Brain microvascular endothelial cell (primary cell): ENCODE measurements at regions not wholly inside any gene's neighbourhood (a gene's known extent, or its start where the extent isn't known, plus 50 kb on each side); places are given as distances from the start of the nearest gene placed in this dataset.
"Not testable (repeated sequence)": the region's sequence is repeated elsewhere in the genome, so short reads cannot be mapped to it uniquely, and the experiment has no call there.

ENCODE experiments used
- DNase-seq: peaks from one replicate; pipeline ENCODE4 v3.0.0-alpha.2; 2020
- H3K27ac ChIP-seq: fragments of 250-450 bp; sonication (Bioruptor Pico); 2 replicates; pipeline ENCODE4 v1.5.1; 2020; ENCODE audit warnings: mild to moderate bottlenecking, moderate library complexity
- H3K27me3 ChIP-seq: fragments of 250-450 bp; sonication (Bioruptor Pico); replicated peaks from 2 replicates; pipeline ENCODE4 v1.5.1; 2020; ENCODE audit warnings: mild to moderate bottlenecking
- H3K36me3 ChIP-seq: fragments of 250-450 bp; sonication (Bioruptor Pico); replicated peaks from 2 replicates; pipeline ENCODE4 v1.5.1; 2020; ENCODE audit warnings: mild to moderate bottlenecking
- H3K4me3 ChIP-seq: 2 replicates; pipeline ENCODE4 v1.5.1; 2011; ENCODE audit warnings: low read depth, mild to moderate bottlenecking, control low read depth, low read length, moderate library complexity
- in situ Hi-C: cut with HindIII; loops from 2 replicates; pipeline ENCODE4 v1.10.0; 2017; ENCODE audit warnings: low sequenced_read_pairs, low pct_ligation_motif_present
- TF ChIP-seq, protein P1 (sequence below): IDR thresholded peaks from 2 replicates; pipeline ENCODE4 v1.5.1; 2011; ENCODE audit warnings: low read depth, mild to moderate bottlenecking, moderate library complexity, low read length, control low read depth, inconsistent platforms; ENCODE audit errors: missing control alignments

DNA sequence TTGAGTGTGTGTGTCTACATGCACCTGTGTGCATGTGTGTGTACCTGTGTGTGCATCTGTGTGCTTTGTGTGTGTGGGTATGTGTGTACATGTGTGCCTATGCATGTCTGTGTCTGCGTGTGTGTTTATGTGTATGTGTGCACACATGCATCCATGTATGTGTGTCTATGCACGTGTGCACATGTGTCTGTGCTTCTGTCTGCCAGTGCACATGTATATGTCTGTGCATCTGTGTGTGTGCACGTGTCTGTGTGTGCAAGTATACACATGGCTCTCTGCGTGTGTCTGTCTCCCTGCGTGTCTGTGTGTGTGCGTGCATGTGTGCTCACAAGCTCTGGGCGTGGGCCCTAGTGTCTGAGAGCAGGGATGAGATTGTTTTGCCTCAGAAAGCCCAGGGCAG is 85.3 kb upstream of the SEC14L1 start:
- Histone ChIP-seq H3K27ac (no peak overlapping the region), H3K4me3 (no peak overlapping the region), H3K27me3 (peaks cover 4% of the 10 kb centered on the region), H3K36me3 (no peaks in the 10 kb centered on the region)
- TF ChIP-seq, protein P1, sequence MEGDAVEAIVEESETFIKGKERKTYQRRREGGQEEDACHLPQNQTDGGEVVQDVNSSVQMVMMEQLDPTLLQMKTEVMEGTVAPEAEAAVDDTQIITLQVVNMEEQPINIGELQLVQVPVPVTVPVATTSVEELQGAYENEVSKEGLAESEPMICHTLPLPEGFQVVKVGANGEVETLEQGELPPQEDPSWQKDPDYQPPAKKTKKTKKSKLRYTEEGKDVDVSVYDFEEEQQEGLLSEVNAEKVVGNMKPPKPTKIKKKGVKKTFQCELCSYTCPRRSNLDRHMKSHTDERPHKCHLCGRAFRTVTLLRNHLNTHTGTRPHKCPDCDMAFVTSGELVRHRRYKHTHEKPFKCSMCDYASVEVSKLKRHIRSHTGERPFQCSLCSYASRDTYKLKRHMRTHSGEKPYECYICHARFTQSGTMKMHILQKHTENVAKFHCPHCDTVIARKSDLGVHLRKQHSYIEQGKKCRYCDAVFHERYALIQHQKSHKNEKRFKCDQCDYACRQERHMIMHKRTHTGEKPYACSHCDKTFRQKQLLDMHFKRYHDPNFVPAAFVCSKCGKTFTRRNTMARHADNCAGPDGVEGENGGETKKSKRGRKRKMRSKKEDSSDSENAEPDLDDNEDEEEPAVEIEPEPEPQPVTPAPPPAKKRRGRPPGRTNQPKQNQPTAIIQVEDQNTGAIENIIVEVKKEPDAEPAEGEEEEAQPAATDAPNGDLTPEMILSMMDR, result no peak
- DNase-seq, result no peak
- in situ Hi-C loops, result no loop called here

DNA sequence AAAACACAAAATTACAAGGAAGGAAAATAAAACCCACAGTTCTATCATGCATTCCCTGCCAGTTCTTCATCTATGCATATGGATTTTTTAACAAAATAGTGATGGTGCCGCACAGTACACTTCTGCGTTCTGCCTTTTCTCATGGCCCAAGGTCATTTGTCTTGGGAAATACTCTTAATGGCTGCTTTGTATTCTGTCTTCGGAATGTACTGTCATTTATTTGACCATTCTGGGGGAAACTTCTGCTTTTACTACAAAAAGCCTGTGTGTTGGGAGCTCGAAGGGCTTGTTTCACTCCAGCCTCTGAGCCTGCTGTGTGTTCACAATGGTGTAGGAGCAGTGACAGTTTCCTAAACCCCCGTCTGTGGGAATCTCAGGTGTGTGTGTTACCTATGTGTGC is 82.8 kb upstream of the SEC14L1 start:
- DNase-seq, result no peak
- no peaks in the 10 kb centered on the region for H3K27me3 ChIP-seq

DNA sequence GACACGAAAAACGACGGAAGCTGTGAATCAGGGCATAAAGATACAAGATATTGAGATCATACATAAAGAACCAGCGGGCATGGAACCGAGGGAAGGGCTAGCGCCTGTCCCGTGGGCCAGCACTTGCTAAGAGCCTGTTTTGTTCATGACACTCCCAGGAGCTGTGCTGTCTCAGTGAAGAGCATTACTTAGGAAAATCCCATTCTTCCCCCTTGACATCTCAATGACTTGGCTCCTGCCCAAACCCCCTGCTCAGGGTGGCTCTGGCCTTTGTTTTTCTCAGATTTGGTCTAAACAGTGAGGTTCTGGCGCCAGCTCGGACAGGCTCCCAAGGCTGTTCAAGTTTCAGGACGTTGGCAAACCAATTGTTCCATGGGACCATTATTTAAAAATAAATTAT is 79.1 kb upstream of the SEC14L1 start:
- DNase-seq, result no peak
- TF ChIP-seq, protein P1, result no peak
- Histone ChIP-seq H3K27me3 (no peaks in the 10 kb centered on the region), H3K4me3 (no peak overlapping the region), H3K36me3 (no peaks in the 10 kb centered on the region), H3K27ac (no peak overlapping the region)
- in situ Hi-C loops, result no loop called here

More for the DNA sequence above, 82.8 kb upstream of the SEC14L1 start:
- no peak overlapping the region for H3K27ac ChIP-seq
- H3K36me3 ChIP-seq, result no peaks in the 10 kb centered on the region
- TF ChIP-seq, protein P1, result no peak
- in situ Hi-C loops, result no loop called here
- no peak overlapping the region for H3K4me3 ChIP-seq

DNA sequence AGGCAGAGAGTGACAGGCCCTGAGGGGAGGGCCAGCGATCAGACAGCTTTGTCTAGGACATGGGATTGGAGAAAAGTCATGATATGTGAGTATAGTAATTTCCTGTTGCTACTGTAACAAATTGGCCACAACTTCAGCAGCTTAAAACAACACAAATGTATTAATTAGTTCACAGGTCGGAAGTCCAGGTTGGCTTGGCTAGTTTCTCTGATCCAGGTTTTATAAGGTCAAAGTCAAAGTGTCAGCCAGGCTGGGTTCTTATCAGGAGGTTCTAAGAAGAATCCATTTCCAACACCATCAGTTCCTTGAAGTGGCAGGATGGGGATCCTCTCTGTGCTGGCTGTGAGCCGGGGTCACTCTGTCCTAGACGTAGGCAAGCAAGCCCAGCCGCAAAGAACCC is 76.2 kb upstream of the SEC14L1 start:
- Histone ChIP-seq H3K36me3 (no peaks in the 10 kb centered on the region), H3K4me3 (no peak overlapping the region), H3K27me3 (no peaks in the 10 kb centered on the region), H3K27ac (no peak overlapping the region)
- TF ChIP-seq, protein P1, result no peak
- in situ Hi-C loops, result no loop called here
- no peak for DNase-seq

DNA sequence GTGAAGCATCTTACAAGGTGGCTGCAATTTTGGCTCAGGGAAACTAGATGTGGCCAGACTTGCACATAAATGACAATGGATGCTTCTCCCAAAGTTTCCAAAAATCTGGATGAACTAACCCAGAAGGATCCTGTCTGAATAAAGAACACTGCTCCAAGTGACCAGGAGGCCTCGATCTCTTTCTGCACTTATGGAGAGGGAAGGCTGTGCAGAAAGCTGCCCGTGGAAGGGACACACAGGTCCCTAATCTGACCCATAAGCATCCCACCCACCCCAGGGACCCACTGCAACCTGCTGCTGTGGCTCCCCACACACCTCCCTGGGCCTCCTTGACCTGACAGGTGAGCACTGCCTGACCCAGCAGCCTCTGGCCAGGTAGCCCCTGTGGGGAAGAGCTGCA is 74.6 kb upstream of the SEC14L1 start:
- no peak for DNase-seq
- no peak overlapping the region for H3K27ac ChIP-seq
- in situ Hi-C loops, result no loop called here
- TF ChIP-seq, protein P1, result no peak
- no peaks in the 10 kb centered on the region for H3K36me3 ChIP-seq
- H3K27me3 ChIP-seq, result peaks cover 3% of the 10 kb centered on the region
- H3K4me3 ChIP-seq, result no peak overlapping the region

DNA sequence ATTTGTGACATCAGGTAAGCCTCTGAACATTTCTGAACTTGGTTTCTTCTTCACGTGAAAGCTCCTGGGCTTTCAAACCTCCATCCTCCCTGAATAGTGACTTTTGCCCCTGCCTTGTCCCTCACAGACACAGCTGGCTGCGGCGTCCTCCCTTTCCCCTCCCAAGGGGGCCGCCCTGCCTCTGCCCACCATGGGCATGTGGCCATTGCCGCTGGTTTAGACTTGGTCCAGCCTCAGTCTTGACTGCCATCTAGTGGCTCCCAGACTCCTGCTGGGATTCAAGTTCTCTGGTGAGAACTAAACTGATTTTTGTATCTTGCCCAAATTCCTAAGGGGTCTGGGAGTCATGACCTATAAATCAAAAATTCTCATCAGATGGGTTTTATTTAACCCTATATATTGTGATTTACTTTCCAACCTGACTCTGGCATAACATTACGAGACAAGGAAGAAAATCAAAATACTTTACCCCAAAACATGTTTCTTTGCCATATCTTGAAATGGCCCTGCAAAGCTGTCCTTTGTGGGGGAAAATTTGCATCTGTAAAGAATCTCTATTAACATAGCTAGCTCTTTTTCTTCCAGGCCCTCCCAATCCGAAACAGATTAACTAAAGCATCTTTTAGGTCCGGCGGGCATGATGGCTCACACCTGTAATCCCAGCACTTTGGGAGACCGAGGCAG is 73.9 kb upstream of the SEC14L1 start:
- H3K36me3 ChIP-seq, H3K4me3 ChIP-seq, in situ Hi-C loops, H3K27ac ChIP-seq, H3K27me3 ChIP-seq: not testable (repeated sequence)
- TF ChIP-seq, protein P1, result peak; percentile 97
- DNase-seq, result peak; percentile 39
